IMR-90 (cell line): ENCODE measurements at regions not wholly inside any gene's neighbourhood (a gene's known extent, or its start where the extent isn't known, plus 50 kb on each side); places are given as distances from the start of the nearest gene placed in this dataset.

ENCODE experiments used
- BHLHE40 ChIP-seq: fragments of 150-350 bp; IDR thresholded peaks from 2 replicates; pipeline ENCODE4 v1.6.1; 2016; ENCODE audit warnings: mild to moderate bottlenecking, low read depth, low read length
- CEBPB ChIP-seq: IDR thresholded peaks from 2 replicates; pipeline ENCODE4 v1.6.1; 2012; ENCODE audit warnings: low read depth, low read length, improper control_type of control experiment
- CHD1 ChIP-seq: IDR thresholded peaks from 2 replicates; pipeline ENCODE4 v1.6.1; 2012; ENCODE audit warnings: low read depth, low read length, improper control_type of control experiment
- CTCF ChIP-seq: conservative IDR thresholded peaks from 2 replicates; pipeline ENCODE4 v1.5.1; 2012; ENCODE audit warnings: mild to moderate bottlenecking, low read depth, low read length, improper control_type of control experiment
- ELK1 ChIP-seq: fragments of 150-350 bp; IDR thresholded peaks from 2 replicates; pipeline ENCODE4 v1.6.1; 2016; ENCODE audit warnings: low read depth, mild to moderate bottlenecking, low read length, moderate library complexity, borderline replicate concordance
- MAFK ChIP-seq: IDR thresholded peaks from 2 replicates; pipeline ENCODE4 v1.6.1; 2012; ENCODE audit warnings: low read depth, low read length, improper control_type of control experiment
- MAZ ChIP-seq: IDR thresholded peaks from 2 replicates; pipeline ENCODE4 v1.6.1; 2012; ENCODE audit warnings: low read depth, mild to moderate bottlenecking, low read length, improper control_type of control experiment, moderate library complexity, borderline replicate concordance
- MXI1 ChIP-seq: IDR thresholded peaks from 2 replicates; pipeline ENCODE4 v1.6.1; 2012; ENCODE audit warnings: low read depth, mild to moderate bottlenecking, low read length, moderate library complexity, borderline replicate concordance
- NFE2L2 ChIP-seq: fragments of 150-350 bp; IDR thresholded peaks from 2 replicates; pipeline ENCODE4 v1.6.1; 2016; ENCODE audit warnings: low read depth, mild to moderate bottlenecking, low read length
- POLR2A ChIP-seq: IDR thresholded peaks from 2 replicates; pipeline ENCODE4 v1.6.1; 2012; ENCODE audit warnings: mild to moderate bottlenecking, low read depth, low read length
- RAD21 ChIP-seq: IDR thresholded peaks from 2 replicates; pipeline ENCODE4 v1.6.1; 2012; ENCODE audit warnings: low read length, improper control_type of control experiment
- RFX5 ChIP-seq: IDR thresholded peaks from 2 replicates; pipeline ENCODE4 v1.8.0; 2012; ENCODE audit warnings: low read depth, mild to moderate bottlenecking, low read length, moderate library complexity
- SMC3 ChIP-seq: fragments of 150-350 bp; IDR thresholded peaks from 2 replicates; pipeline ENCODE4 v1.6.1; 2016; ENCODE audit warnings: low read depth, mild to moderate bottlenecking, antibody characterized with exemption, low read length, moderate library complexity
- USF2 ChIP-seq: fragments of 150-350 bp; IDR thresholded peaks from 2 replicates; pipeline ENCODE4 v1.6.1; 2017; ENCODE audit warnings: mild to moderate bottlenecking, antibody characterized with exemption, low read length, low read depth

- no peak for TF ChIP-seq POLR2A
- TF ChIP-seq MAZ: no peak
- no peak for TF ChIP-seq RAD21
- no peak for TF ChIP-seq CTCF
- TF ChIP-seq SMC3: no peak
- no peak for TF ChIP-seq MXI1
- TF ChIP-seq NFE2L2: no peak
- no peak for TF ChIP-seq USF2
- TF ChIP-seq ELK1: no peak
- no peak for TF ChIP-seq RFX5
- no peak for TF ChIP-seq MAFK
- TF ChIP-seq BHLHE40: no peak
- no peak for TF ChIP-seq CEBPB
- TF ChIP-seq CHD1: no peak
Measured at GRCh38 chr15:59821286-59821685, 132.2 kb upstream of the BNIP2 start.
